ENCODE measurements at regions not wholly inside any gene's neighbourhood (a gene's known extent, or its start where the extent isn't known, plus 50 kb on each side); places are given as distances from the start of the nearest gene placed in this dataset.

- H3K9me3 ChIP-seq: no peaks in the 10 kb centered on the region
- no peak overlapping the region for H3K4me3 ChIP-seq
- H3K4me1 ChIP-seq (ENCODE audit: low read depth): no peaks in the 10 kb centered on the region
- no peak for DNase-seq
- no peak for ATAC-seq
- H3K36me3 ChIP-seq (ENCODE audit: low read depth): no peaks in the 10 kb centered on the region
- intact Hi-C loops (cut with DNase I, micrococcal nuclease): no loop called here
- TF ChIP-seq CTCF (IDR thresholded peaks at IDR 0.05): no peak
Observed at GRCh38 chr5:91514400-91514799, 131.3 kb upstream of the ARRDC3 start.

- DNase-seq (no peak), ATAC-seq (no peak)
- no peak for TF ChIP-seq CTCF (IDR thresholded peaks at IDR 0.05)
- no peaks in the 10 kb centered on the region for H3K4me1 ChIP-seq (ENCODE audit: low read depth)
- no peaks in the 10 kb centered on the region for H3K9me3 ChIP-seq
- intact Hi-C loops (cut with DNase I, micrococcal nuclease): no loop called here
- H3K4me3 ChIP-seq: no peak overlapping the region
- H3K36me3 ChIP-seq (ENCODE audit: low read depth): no peaks in the 10 kb centered on the region
Observed at GRCh38 chr5:91503321-91503720, 120.2 kb upstream of the ARRDC3 start.

GRCh38 chr5:91500758-91501157 lies 117.6 kb upstream of the ARRDC3 start:
- no peak for DNase-seq
- intact Hi-C loops (cut with DNase I, micrococcal nuclease): no loop called here
- no peak for TF ChIP-seq CTCF (IDR thresholded peaks at IDR 0.05)
- no peak for ATAC-seq
- Histone ChIP-seq H3K9me3 (no peaks in the 10 kb centered on the region), H3K4me3 (no peak overlapping the region), H3K36me3 (ENCODE audit: low read depth) (no peaks in the 10 kb centered on the region), H3K4me1 (ENCODE audit: low read depth) (no peaks in the 10 kb centered on the region)

- Histone ChIP-seq H3K9me3 (no peaks in the 10 kb centered on the region), H3K4me3 (no peak overlapping the region), H3K36me3 (ENCODE audit: low read depth) (no peaks in the 10 kb centered on the region), H3K4me1 (ENCODE audit: low read depth) (no peaks in the 10 kb centered on the region)
- intact Hi-C loops (cut with DNase I, micrococcal nuclease): no loop called here
- ATAC-seq: no peak
- no peak for TF ChIP-seq CTCF (IDR thresholded peaks at IDR 0.05)
- DNase-seq: no peak
Observed at GRCh38 chr5:91499943-91500531, 116.9 kb upstream of the ARRDC3 start.

GRCh38 chr5:91495699-91496098 lies 112.6 kb upstream of the ARRDC3 start:
- Histone ChIP-seq H3K9me3 (no peaks in the 10 kb centered on the region), H3K36me3 (ENCODE audit: low read depth) (no peaks in the 10 kb centered on the region), H3K4me3 (no peak overlapping the region), H3K4me1 (ENCODE audit: low read depth) (no peaks in the 10 kb centered on the region)
- TF ChIP-seq CTCF (IDR thresholded peaks at IDR 0.05): no peak
- ATAC-seq: no peak
- no peak for DNase-seq
- intact Hi-C loops (cut with DNase I, micrococcal nuclease): no loop called here

- DNase-seq (no peak), ATAC-seq (no peak)
- Histone ChIP-seq H3K9me3 (no peaks in the 10 kb centered on the region), H3K36me3 (ENCODE audit: low read depth) (no peaks in the 10 kb centered on the region), H3K4me1 (ENCODE audit: low read depth) (no peaks in the 10 kb centered on the region), H3K4me3 (no peak overlapping the region)
- intact Hi-C loops (cut with DNase I, micrococcal nuclease): no loop called here
- no peak for TF ChIP-seq CTCF (IDR thresholded peaks at IDR 0.05)
Observed at GRCh38 chr5:91494447-91494996, 111.4 kb upstream of the ARRDC3 start.

Data from mucosa of descending colon (tissue), 3 donors.